BJ (cell line): ENCODE measurements at regions not wholly inside any gene's neighbourhood (a gene's known extent, or its start where the extent isn't known, plus 50 kb on each side); places are given as distances from the start of the nearest gene placed in this dataset.

Source experiments
- CTCF ChIA-PET: fragments of 350-600 bp; formaldehyde crosslinking; extraction: SDS; loops from one replicate; lab custom pipeline; 2021; ENCODE audit warnings: antibody characterized with exemption, inconsistent platforms; lab: Yijun Ruan, JAX
- POLR2A ChIA-PET: fragments of 300-600 bp; sonication (Branson Sonifier 250); formaldehyde crosslinking; extraction: SDS; loops from one replicate; lab custom pipeline; 2021; ENCODE audit warnings: antibody characterized with exemption; lab: Charles Lee
- DNase-seq: peaks from one replicate; pipeline ENCODE4 v3.0.0-alpha.2; 2011; ENCODE audit warnings: low read depth
- H3K27me3 ChIP-seq: 2 replicates; pipeline ENCODE4 v1.6.0; 2011; ENCODE audit warnings: low read length; ENCODE audit not compliant: control insufficient read depth, insufficient read depth
- H3K36me3 ChIP-seq: 2 replicates; pipeline ENCODE4 v1.5.1; 2011; ENCODE audit warnings: low read length; ENCODE audit not compliant: control insufficient read depth, insufficient read depth
- H3K4me3 ChIP-seq: 2 replicates; pipeline ENCODE4 v1.5.1; 2011; ENCODE audit warnings: low read depth, mild to moderate bottlenecking, control low read depth, low read length
- TF ChIP-seq, protein P1 (sequence below): IDR thresholded peaks from 2 replicates; pipeline ENCODE4 v1.5.1; 2011; ENCODE audit warnings: low read depth, mild to moderate bottlenecking, control low read depth, inconsistent platforms, low read length, moderate library complexity; ENCODE audit not compliant: insufficient read depth

DNA sequence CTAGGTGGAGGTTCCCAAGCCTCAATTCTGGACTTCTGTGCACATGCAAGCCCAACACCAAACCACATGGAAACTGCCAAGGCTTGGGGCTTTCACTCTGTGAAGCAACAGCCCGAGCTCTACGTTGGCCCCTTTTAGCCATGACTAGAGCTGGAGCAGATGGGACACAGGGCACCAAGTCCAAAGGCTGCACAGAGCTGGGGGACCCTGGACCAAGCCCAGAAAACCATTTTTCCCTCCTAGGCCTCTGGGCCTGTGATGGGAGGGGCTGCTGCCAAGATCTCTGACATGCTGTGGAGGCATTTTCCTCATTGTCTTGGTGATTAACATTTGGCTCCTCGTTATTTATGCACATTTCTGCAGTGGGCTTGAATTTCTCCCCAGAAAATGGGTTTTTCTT, 258.7 kb upstream of the ACTRT1 start:
- no peak for DNase-seq
- CTCF ChIA-PET, result no interaction called here
- no peaks in the 10 kb centered on the region for H3K27me3 ChIP-seq
- H3K36me3 ChIP-seq, result no peaks in the 10 kb centered on the region
- TF ChIP-seq, protein P1, sequence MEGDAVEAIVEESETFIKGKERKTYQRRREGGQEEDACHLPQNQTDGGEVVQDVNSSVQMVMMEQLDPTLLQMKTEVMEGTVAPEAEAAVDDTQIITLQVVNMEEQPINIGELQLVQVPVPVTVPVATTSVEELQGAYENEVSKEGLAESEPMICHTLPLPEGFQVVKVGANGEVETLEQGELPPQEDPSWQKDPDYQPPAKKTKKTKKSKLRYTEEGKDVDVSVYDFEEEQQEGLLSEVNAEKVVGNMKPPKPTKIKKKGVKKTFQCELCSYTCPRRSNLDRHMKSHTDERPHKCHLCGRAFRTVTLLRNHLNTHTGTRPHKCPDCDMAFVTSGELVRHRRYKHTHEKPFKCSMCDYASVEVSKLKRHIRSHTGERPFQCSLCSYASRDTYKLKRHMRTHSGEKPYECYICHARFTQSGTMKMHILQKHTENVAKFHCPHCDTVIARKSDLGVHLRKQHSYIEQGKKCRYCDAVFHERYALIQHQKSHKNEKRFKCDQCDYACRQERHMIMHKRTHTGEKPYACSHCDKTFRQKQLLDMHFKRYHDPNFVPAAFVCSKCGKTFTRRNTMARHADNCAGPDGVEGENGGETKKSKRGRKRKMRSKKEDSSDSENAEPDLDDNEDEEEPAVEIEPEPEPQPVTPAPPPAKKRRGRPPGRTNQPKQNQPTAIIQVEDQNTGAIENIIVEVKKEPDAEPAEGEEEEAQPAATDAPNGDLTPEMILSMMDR, result no peak
- POLR2A ChIA-PET, result no interaction called here
- H3K4me3 ChIP-seq, result no peak overlapping the region

DNA sequence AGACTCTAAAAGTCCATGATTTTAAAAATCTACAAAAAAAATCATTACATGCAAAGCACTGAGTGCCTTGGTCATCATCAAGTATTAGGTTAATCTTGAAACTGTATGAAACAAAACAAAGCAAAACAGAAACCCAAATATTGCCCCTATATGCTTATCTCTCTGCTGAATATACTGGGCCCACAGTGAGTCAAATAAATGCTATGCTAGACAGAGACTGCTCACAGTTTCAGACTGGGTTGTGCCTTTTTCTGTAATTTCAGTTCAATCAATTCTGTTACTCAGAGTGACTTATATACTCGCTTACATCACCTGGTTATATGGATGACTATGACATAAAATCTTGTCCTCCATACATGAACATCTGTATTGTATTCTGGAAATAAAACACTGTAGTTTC, 257.1 kb upstream of the ACTRT1 start:
- no peaks in the 10 kb centered on the region for H3K36me3 ChIP-seq
- no peak overlapping the region for H3K4me3 ChIP-seq
- POLR2A ChIA-PET, result no interaction called here
- no peaks in the 10 kb centered on the region for H3K27me3 ChIP-seq
- CTCF ChIA-PET, result no interaction called here
- TF ChIP-seq, protein P1, result no peak
- DNase-seq, result no peak

DNA sequence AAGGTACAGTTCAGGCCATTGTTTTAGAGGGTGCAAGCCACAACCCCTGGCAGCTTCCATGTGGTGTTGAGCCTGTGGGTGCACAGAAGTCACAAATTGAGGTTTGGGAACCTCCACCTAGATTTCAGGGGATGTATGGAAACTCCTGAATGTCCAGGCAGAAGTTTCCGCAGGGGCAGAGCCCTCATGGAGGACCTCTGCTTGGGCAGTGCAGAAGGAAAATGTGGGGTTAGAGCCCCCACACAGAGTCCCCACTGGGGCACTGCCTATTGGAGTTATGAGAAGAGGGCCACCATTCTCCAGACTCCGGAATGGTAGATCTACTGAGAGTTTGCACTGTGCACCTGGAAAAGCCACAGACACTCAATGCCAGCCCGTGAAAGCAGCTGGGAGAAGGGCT, 242.0 kb upstream of the ACTRT1 start:
- no peaks in the 10 kb centered on the region for H3K27me3 ChIP-seq
- ChIA-PET POLR2A (no interaction called here), CTCF (no interaction called here)
- H3K36me3 ChIP-seq, result no peaks in the 10 kb centered on the region
- no peak for DNase-seq
- no peak overlapping the region for H3K4me3 ChIP-seq
- TF ChIP-seq, protein P1, result no peak

- no peak overlapping the region for H3K4me3 ChIP-seq
- ChIA-PET CTCF (interaction anchor here (0.6 kb wide), 1 partner anchor 750 kb away, joined by 3 read pairs; no protein-coding TSS in a partner anchor), POLR2A (no interaction called here)
- TF ChIP-seq, protein P1, result no peak
- DNase-seq, result no peak
- no peaks in the 10 kb centered on the region for H3K27me3 ChIP-seq
- no peaks in the 10 kb centered on the region for H3K36me3 ChIP-seq
Measured at GRCh38 chrX:128287693-128288092, 235.5 kb upstream of the ACTRT1 start.

DNA sequence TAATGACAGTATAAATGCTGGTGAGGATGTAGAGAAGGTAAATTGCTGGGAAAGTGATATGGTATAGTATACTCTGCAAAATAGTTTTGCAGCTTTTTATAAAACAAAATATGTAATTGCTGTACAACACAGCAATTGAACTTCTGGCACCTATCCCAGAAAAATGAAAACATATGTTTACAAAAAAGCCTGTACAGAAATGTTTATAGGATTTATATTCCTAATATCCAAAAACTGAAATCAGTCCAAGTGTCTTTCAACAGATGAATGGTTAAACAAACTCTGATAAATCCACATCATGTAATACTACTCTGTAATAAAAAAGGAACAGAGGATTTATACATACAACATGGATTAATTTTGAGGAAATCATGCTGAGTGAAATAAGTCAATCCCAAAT, 198.4 kb upstream of the ACTRT1 start:
- POLR2A ChIA-PET, result no interaction called here
- H3K4me3 ChIP-seq, result no peak overlapping the region
- TF ChIP-seq, protein P1, result no peak
- DNase-seq, result no peak
- CTCF ChIA-PET, result no interaction called here
- no peaks in the 10 kb centered on the region for H3K36me3 ChIP-seq
- no peaks in the 10 kb centered on the region for H3K27me3 ChIP-seq
